RWPE1 (cell line): ENCODE measurements at regions not wholly inside any gene's neighbourhood (a gene's known extent, or its start where the extent isn't known, plus 50 kb on each side); places are given as distances from the start of the nearest gene placed in this dataset.
"Not testable (repeated sequence)": the region's sequence is repeated elsewhere in the genome, so short reads cannot be mapped to it uniquely, and the experiment has no call there.

Experiments
- CTCF ChIA-PET: fragments of 350-600 bp; sonication (Branson Sonifier 250); formaldehyde crosslinking; extraction: SDS; loops from one replicate; lab custom pipeline; 2021; lab: Yijun Ruan, JAX
- POLR2A ChIA-PET: fragments of 400-600 bp; formaldehyde crosslinking; extraction: SDS; loops from one replicate; lab custom pipeline; 2020; ENCODE audit warnings: antibody characterized with exemption; ENCODE audit not compliant: low non-redundant PET; lab: Yijun Ruan, JAX
- DNase-seq: peaks from one replicate; pipeline ENCODE4 v3.0.0; 2012; ENCODE audit warnings: low spot score
- H3K27ac ChIP-seq: fragments of 450-650 bp; 2 replicates; pipeline ENCODE4 v1.5.1; 2017
- TF ChIP-seq, protein P1 (sequence below): fragments of 450-650 bp; conservative IDR thresholded peaks from 2 replicates; pipeline ENCODE4 v1.5.1; 2017; ENCODE audit warnings: low read depth, mild to moderate bottlenecking

DNA sequence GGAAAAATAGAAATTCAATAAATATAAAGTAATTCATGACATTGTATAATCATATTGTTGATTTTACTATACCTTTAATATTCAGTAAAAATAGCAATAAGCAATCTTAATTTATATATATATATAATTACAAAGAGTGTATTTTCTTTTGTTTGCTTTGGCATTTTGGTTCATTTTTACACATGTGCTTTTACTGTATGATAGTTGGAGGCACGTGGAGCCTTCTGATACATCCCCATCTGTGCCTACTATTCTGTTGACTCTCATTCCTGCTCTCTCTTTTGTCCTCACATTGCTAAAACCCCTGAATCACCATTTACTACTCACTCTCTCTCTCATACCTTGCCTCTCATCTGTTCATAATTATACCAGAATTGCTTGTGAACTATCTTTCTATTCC lies 106.4 kb upstream of the NDST4 start:
- ChIA-PET POLR2A (no interaction called here), CTCF (no interaction called here)
- H3K27ac ChIP-seq: no peak overlapping the region
- TF ChIP-seq, protein P1, sequence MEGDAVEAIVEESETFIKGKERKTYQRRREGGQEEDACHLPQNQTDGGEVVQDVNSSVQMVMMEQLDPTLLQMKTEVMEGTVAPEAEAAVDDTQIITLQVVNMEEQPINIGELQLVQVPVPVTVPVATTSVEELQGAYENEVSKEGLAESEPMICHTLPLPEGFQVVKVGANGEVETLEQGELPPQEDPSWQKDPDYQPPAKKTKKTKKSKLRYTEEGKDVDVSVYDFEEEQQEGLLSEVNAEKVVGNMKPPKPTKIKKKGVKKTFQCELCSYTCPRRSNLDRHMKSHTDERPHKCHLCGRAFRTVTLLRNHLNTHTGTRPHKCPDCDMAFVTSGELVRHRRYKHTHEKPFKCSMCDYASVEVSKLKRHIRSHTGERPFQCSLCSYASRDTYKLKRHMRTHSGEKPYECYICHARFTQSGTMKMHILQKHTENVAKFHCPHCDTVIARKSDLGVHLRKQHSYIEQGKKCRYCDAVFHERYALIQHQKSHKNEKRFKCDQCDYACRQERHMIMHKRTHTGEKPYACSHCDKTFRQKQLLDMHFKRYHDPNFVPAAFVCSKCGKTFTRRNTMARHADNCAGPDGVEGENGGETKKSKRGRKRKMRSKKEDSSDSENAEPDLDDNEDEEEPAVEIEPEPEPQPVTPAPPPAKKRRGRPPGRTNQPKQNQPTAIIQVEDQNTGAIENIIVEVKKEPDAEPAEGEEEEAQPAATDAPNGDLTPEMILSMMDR: no peak
- DNase-seq: no peak

- ChIA-PET CTCF (no interaction called here), POLR2A (no interaction called here)
- TF ChIP-seq, protein P1: no peak
- DNase-seq: no peak
- H3K27ac ChIP-seq: no peak overlapping the region
These were observed 106.0 kb upstream of the NDST4 start for GRCh38 chr4:115219315-115219860.

- no peak for DNase-seq
- no peak overlapping the region for H3K27ac ChIP-seq
- CTCF ChIA-PET: interaction anchor here (0.5 to 0.9 kb wide), 2 partner anchors 10 to 374 kb away, joined by 3 to 5 read pairs; no protein-coding TSS in a partner anchor
- TF ChIP-seq, protein P1: no peak
- POLR2A ChIA-PET: no interaction called here
These were observed 102.5 kb upstream of the NDST4 start for GRCh38 chr4:115215935-115216334.

DNA sequence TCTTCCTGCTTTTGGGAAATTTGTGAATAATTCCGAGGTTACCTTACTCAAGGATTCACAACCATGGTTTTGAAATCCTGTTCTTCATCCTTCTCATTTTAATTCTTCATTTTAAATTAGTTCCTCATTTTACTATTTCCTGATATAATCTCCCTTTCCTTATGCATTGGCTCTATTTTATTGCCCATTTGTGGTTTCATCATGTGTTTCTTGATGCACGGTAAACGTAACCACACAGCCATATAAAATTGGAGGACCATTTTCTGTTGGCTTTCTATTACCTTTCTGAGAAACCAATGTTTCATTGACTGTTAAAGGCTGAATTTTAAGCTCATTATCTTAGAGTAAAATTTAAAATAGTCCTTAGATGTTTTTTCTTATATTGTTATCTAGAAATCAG lies 100.3 kb upstream of the NDST4 start:
- ChIA-PET CTCF (no interaction called here), POLR2A (no interaction called here)
- TF ChIP-seq, protein P1: no peak
- no peak overlapping the region for H3K27ac ChIP-seq
- DNase-seq: no peak

DNA sequence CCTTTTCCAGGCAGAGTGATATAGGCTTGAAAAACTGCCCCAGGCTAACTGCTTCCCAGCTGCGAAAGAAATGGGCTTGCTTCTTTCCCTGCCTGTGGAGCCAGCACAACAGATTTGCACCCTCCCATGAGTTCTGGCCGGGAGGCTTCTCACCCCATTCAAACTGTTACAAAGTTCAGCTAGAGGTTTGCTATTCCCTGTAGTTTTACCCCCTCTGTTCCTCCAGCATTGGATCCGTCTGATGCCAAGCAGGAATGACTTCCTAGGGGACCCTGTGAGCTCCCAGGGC lies 87.6 kb upstream of the NDST4 start:
- DNase-seq: no peak
- no peak overlapping the region for H3K27ac ChIP-seq
- TF ChIP-seq, protein P1: no peak
- ChIA-PET CTCF (no interaction called here), POLR2A (no interaction called here)

DNA sequence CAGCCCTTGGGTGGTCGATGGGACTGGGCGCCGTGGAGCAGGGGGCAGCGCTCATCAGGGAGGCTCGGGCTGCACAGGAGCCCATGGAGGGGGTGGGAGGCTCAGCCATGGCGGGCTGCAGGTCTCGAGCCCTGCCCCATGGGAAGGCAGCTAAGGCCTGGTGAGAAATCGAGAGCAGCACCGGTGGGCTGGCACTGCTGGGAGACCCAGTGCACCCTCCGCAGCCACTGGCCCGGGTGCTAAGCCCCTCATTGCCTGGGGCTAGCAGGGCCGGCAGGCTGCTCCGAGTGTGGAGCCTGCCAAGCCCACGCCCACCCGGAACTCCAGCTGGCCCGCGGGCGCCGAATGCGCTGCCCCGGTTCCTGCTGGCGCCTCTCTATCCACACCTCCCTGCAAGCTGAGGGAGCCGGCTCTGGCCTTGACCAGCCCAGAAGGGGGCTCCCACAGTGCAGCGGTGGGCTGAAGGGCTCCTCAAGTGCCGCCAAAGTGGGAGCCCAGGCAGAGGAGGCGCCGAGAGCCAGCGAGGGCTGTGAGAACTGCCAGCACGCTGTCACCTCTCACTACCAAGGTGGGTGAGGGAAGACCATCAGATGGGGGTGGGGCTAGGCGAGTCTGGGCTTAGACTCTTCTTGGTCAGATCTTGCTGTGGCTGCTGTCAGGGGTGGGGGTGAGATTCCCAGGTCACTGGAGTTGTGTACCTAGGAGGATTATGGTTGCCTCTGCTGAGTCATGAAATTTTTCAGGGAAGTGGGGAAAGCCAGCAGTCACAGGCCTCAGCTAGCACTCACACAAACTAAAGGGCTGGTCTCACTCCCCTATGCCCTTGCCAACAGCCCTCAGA lies 87.0 kb upstream of the NDST4 start:
- H3K27ac ChIP-seq, CTCF ChIA-PET, DNase-seq, POLR2A ChIA-PET: not testable (repeated sequence)

GRCh38 chr4:115194612-115195011 lies 81.2 kb upstream of the NDST4 start:
- DNase-seq, POLR2A ChIA-PET, H3K27ac ChIP-seq: not testable (repeated sequence)
- CTCF ChIA-PET: interaction anchor here (0.7 kb wide), 1 partner anchor 909 kb away, joined by 4 read pairs; no protein-coding TSS in a partner anchor
